WTC11 (cell line): ENCODE measurements at regions not wholly inside any gene's neighbourhood (a gene's known extent, or its start where the extent isn't known, plus 50 kb on each side); places are given as distances from the start of the nearest gene placed in this dataset.

Experiments used
- ATAC-seq: fragments of 200-7000 bp; cut with Tn5 transposase; 2 replicates; pipeline ENCODE4 v1.10.0; 2021; ENCODE audit warnings: mild to moderate bottlenecking, moderate library complexity
- CTCF ChIA-PET: fragments of 300-600 bp; sonication (Branson Sonifier 250); formaldehyde crosslinking; loops from one replicate; lab custom pipeline; 2021; ENCODE audit warnings: antibody characterized with exemption; lab: Charles Lee
- POLR2A ChIA-PET: fragments of 350-600 bp; sonication (Branson Sonifier 250); formaldehyde crosslinking; loops from one replicate; lab custom pipeline; 2021; ENCODE audit warnings: antibody characterized with exemption; lab: Charles Lee
- DNase-seq: peaks from one replicate; pipeline ENCODE4 v3.0.0; 2021; ENCODE audit warnings: low spot score
- H3K27ac Mint-ChIP-seq: 2 replicates; pipeline ENCODE4 v1.8.0; 2021; ENCODE audit warnings: mixed read lengths
- H3K27me3 Mint-ChIP-seq: 2 replicates; pipeline ENCODE4 v1.8.0; 2021; ENCODE audit warnings: low read depth, mild to moderate bottlenecking, moderate library complexity, mixed read lengths
- H3K36me3 Mint-ChIP-seq: 2 replicates; pipeline ENCODE4 v1.8.0; 2021; ENCODE audit warnings: mixed read lengths
- H3K4me1 Mint-ChIP-seq: 2 replicates; pipeline ENCODE4 v1.8.0; 2022; ENCODE audit warnings: mixed read lengths
- H3K4me3 Mint-ChIP-seq: 2 replicates; pipeline ENCODE4 v1.8.0; 2021; ENCODE audit warnings: mild to moderate bottlenecking, moderate library complexity, mixed read lengths
- H3K9me3 Mint-ChIP-seq: 2 replicates; pipeline ENCODE4 v1.8.0; 2021; ENCODE audit warnings: mixed read lengths
- AR ChIP-seq: fragments of 250-450 bp; sonication (Bioruptor Pico); IDR thresholded peaks from 2 replicates; pipeline ENCODE4 v1.9.0; 2021; ENCODE audit warnings: mild to moderate bottlenecking
- ATF6 ChIP-seq: sonication (generic); formaldehyde crosslinking; IDR thresholded peaks from 2 replicates; pipeline ENCODE4 v1.8.1; 2023; ENCODE audit warnings: mild to moderate bottlenecking, missing genetic modification reagents
- GABPB1 ChIP-seq: sonication (generic); formaldehyde crosslinking; IDR thresholded peaks from 2 replicates; pipeline ENCODE4 v1.8.1; 2023; ENCODE audit warnings: mild to moderate bottlenecking, missing genetic modification reagents
- HMGA2 ChIP-seq: fragments of 250-450 bp; sonication (Bioruptor Pico); IDR thresholded peaks from 2 replicates; pipeline ENCODE4 v1.4.0; 2021; ENCODE audit warnings: mild to moderate bottlenecking, moderate library complexity
- IRF2 ChIP-seq: sonication (generic); formaldehyde crosslinking; IDR thresholded peaks from 2 replicates; pipeline ENCODE4 v1.8.0; 2022; ENCODE audit warnings: low read depth, missing genetic modification reagents, borderline replicate concordance
- JAZF1 ChIP-seq: fragments of 250-450 bp; sonication (Bioruptor Pico); IDR thresholded peaks from 2 replicates; pipeline ENCODE4 v1.9.0; 2021; ENCODE audit warnings: moderate library complexity, mild to moderate bottlenecking, inconsistent platforms
- MLX ChIP-seq: sonication (generic); formaldehyde crosslinking; IDR thresholded peaks from 2 replicates; pipeline ENCODE4 v1.8.1; 2023; ENCODE audit warnings: mild to moderate bottlenecking, missing genetic modification reagents, moderate library complexity
- NR2C2 ChIP-seq: sonication (generic); formaldehyde crosslinking; IDR thresholded peaks from 2 replicates; pipeline ENCODE4 v1.8.0; 2022; ENCODE audit warnings: mild to moderate bottlenecking, missing genetic modification reagents
- NR3C1 ChIP-seq: sonication (generic); formaldehyde crosslinking; conservative IDR thresholded peaks from 2 replicates; pipeline ENCODE4 v1.8.1; 2023; ENCODE audit warnings: low read depth, mild to moderate bottlenecking, missing genetic modification reagents
- PRRX2 ChIP-seq: fragments of 250-450 bp; sonication (Bioruptor Pico); IDR thresholded peaks from 2 replicates; pipeline ENCODE4 v1.8.0; 2021; ENCODE audit warnings: mild to moderate bottlenecking
- RELA ChIP-seq: sonication (generic); formaldehyde crosslinking; IDR thresholded peaks from 2 replicates; pipeline ENCODE4 v1.8.1; 2022; ENCODE audit warnings: missing genetic modification reagents, mild to moderate bottlenecking, borderline replicate concordance
- SMAD4 ChIP-seq: sonication (generic); formaldehyde crosslinking; IDR thresholded peaks from 2 replicates; pipeline ENCODE4 v1.8.0; 2022; ENCODE audit warnings: mild to moderate bottlenecking, missing genetic modification reagents
- SP1 ChIP-seq: sonication (generic); formaldehyde crosslinking; conservative IDR thresholded peaks from 2 replicates; pipeline ENCODE4 v1.8.1; 2022; ENCODE audit warnings: missing genetic modification reagents
- STAT6 ChIP-seq: sonication (generic); formaldehyde crosslinking; conservative IDR thresholded peaks from 2 replicates; pipeline ENCODE4 v1.8.1; 2023; ENCODE audit warnings: mild to moderate bottlenecking, low read depth, missing genetic modification reagents, moderate library complexity
- TP53 ChIP-seq: sonication (generic); formaldehyde crosslinking; IDR thresholded peaks from 2 replicates; pipeline ENCODE4 v1.8.1; 2023; ENCODE audit warnings: mild to moderate bottlenecking, missing genetic modification reagents
- ZNF512 ChIP-seq: sonication (generic); formaldehyde crosslinking; IDR thresholded peaks from 2 replicates; pipeline ENCODE4 v1.8.1; 2022; ENCODE audit warnings: missing genetic modification reagents, borderline replicate concordance

- H3K27me3 Mint-ChIP-seq, result no peaks in the 10 kb centered on the region
- no peak for TF ChIP-seq STAT6 (CRISPR knock-in tag)
- TF ChIP-seq TP53 (CRISPR knock-in tag), result no peak
- no peak for TF ChIP-seq ATF6 (CRISPR knock-in tag)
- no peak for TF ChIP-seq SMAD4 (CRISPR knock-in tag)
- no peak for TF ChIP-seq PRRX2 (CRISPR knock-in tag)
- no peak for TF ChIP-seq NR2C2 (CRISPR knock-in tag)
- CTCF ChIA-PET, result no interaction called here
- no peak for DNase-seq
- H3K36me3 Mint-ChIP-seq, result no peaks in the 10 kb centered on the region
- H3K4me3 Mint-ChIP-seq, result no peak overlapping the region
- POLR2A ChIA-PET, result interaction anchor here (1.2 kb wide), 1 partner anchor 161 kb away, joined by 3 read pairs; no protein-coding TSS in a partner anchor
- H3K27ac Mint-ChIP-seq, result no peak overlapping the region
- no peak for ATAC-seq
- no peaks in the 10 kb centered on the region for H3K4me1 Mint-ChIP-seq
- no peaks in the 10 kb centered on the region for H3K9me3 Mint-ChIP-seq
Measured at GRCh38 chr3:115226844-115227445, 79.9 kb upstream of the ZBTB20 start.

- Mint-ChIP-seq H3K9me3 (no peaks in the 10 kb centered on the region), H3K4me3 (no peak overlapping the region), H3K27me3 (no peaks in the 10 kb centered on the region), H3K36me3 (no peaks in the 10 kb centered on the region), H3K27ac (no peak overlapping the region), H3K4me1 (no peaks in the 10 kb centered on the region)
- no peak for TF ChIP-seq TP53 (CRISPR knock-in tag)
- TF ChIP-seq SP1 (CRISPR knock-in tag), result no peak
- no peak for TF ChIP-seq AR
- TF ChIP-seq NR3C1 (CRISPR knock-in tag), result no peak
- no peak for TF ChIP-seq MLX (CRISPR knock-in tag)
- TF ChIP-seq RELA (CRISPR knock-in tag), result no peak
- no peak for TF ChIP-seq IRF2 (CRISPR knock-in tag)
- no peak for TF ChIP-seq ZNF512 (CRISPR knock-in tag)
- no peak for TF ChIP-seq JAZF1
- TF ChIP-seq HMGA2 (CRISPR knock-in tag), result no peak
- TF ChIP-seq GABPB1 (CRISPR knock-in tag), result no peak
- DNase-seq, result no peak
- ChIA-PET CTCF (no interaction called here), POLR2A (interaction anchor here (1.2 kb wide), 1 partner anchor 161 kb away, joined by 3 read pairs; no protein-coding TSS in a partner anchor)
- no peak for ATAC-seq
Measured at GRCh38 chr3:115227461-115227860, 80.4 kb upstream of the ZBTB20 start.
